HG02981 (cell line): ENCODE measurements at regions not wholly inside any gene's neighbourhood (a gene's known extent, or its start where the extent isn't known, plus 50 kb on each side); places are given as distances from the start of the nearest gene placed in this dataset.
"Not testable (repeated sequence)": the region's sequence is repeated elsewhere in the genome, so short reads cannot be mapped to it uniquely, and the experiment has no call there.

Experiments
- ATAC-seq: cut with Tn5 transposase; IDR thresholded peaks from one replicate; pipeline ENCODE4 v1.9.1; 2021; ENCODE audit warnings: mild to moderate bottlenecking, moderate library complexity; ENCODE audit not compliant: unreplicated experiment

GRCh38 chr7:69367780-69368179, 230.5 kb upstream of the AUTS2 start:
- ATAC-seq = no peak

GRCh38 chr7:69373171-69374043, 224.9 kb upstream of the AUTS2 start:
- no peak for ATAC-seq

GRCh38 chr7:69374044-69374425, 224.2 kb upstream of the AUTS2 start:
- no peak for ATAC-seq

- ATAC-seq = no peak
Measured at GRCh38 chr7:69377191-69377590, 221.1 kb upstream of the AUTS2 start.

GRCh38 chr7:69388452-69389137, 209.7 kb upstream of the AUTS2 start:
- ATAC-seq = no peak

- ATAC-seq = no peak
Measured at GRCh38 chr7:69389216-69389615, 209.1 kb upstream of the AUTS2 start.

GRCh38 chr7:69393912-69394311, 204.4 kb upstream of the AUTS2 start:
- not testable (repeated sequence) for ATAC-seq

GRCh38 chr7:69395061-69395714, 203.1 kb upstream of the AUTS2 start:
- ATAC-seq = no peak

- ATAC-seq = no peak
Measured at GRCh38 chr7:69398986-69399385, 199.3 kb upstream of the AUTS2 start.

- ATAC-seq = no peak
Measured at GRCh38 chr7:69399401-69399800, 198.9 kb upstream of the AUTS2 start.

- ATAC-seq = no peak
Measured at GRCh38 chr7:69402696-69403095, 195.6 kb upstream of the AUTS2 start.

GRCh38 chr7:69403169-69403568, 195.1 kb upstream of the AUTS2 start:
- ATAC-seq = no peak

- no peak for ATAC-seq
Measured at GRCh38 chr7:69411018-69411417, 187.3 kb upstream of the AUTS2 start.

GRCh38 chr7:69411466-69411865, 186.8 kb upstream of the AUTS2 start:
- ATAC-seq = no peak

- ATAC-seq = peak; percentile 93
Measured at GRCh38 chr7:69412331-69413146, 185.7 kb upstream of the AUTS2 start.

- no peak for ATAC-seq
Measured at GRCh38 chr7:69414555-69414954, 183.7 kb upstream of the AUTS2 start.

- ATAC-seq = no peak
Measured at GRCh38 chr7:69418869-69419670, 179.2 kb upstream of the AUTS2 start.

GRCh38 chr7:69419934-69420333, 178.3 kb upstream of the AUTS2 start:
- no peak for ATAC-seq

GRCh38 chr7:69422574-69422985, 175.7 kb upstream of the AUTS2 start:
- ATAC-seq = no peak

GRCh38 chr7:69426705-69427104, 171.6 kb upstream of the AUTS2 start:
- no peak for ATAC-seq
